Skeletal muscle tissue (tissue), 3 donors: ENCODE measurements at regions not wholly inside any gene's neighbourhood (a gene's known extent, or its start where the extent isn't known, plus 50 kb on each side); places are given as distances from the start of the nearest gene placed in this dataset.

Source experiments
- H3K27ac ChIP-seq: one replicate; pipeline ENCODE4 v1.7.0; 2013; ENCODE audit warnings: mild to moderate bottlenecking, low read depth, low read length, inconsistent platforms
- H3K27me3 ChIP-seq, 3 donors: one replicate each; pipeline ENCODE4 v1.7.0; 2013; ENCODE audit warnings: low read length in 3 of 3; ENCODE audit not compliant: control insufficient read depth in 3 of 3, insufficient read depth in 3 of 3
- H3K36me3 ChIP-seq, 3 donors: one replicate each; pipeline ENCODE4 v1.7.0; 2013; ENCODE audit warnings: low read length in 3 of 3; ENCODE audit not compliant: control insufficient read depth in 3 of 3, insufficient read depth in 3 of 3
- H3K4me1 ChIP-seq, 3 donors: one replicate each; pipeline ENCODE4 v1.7.0; 2013; ENCODE audit warnings: low read length in 3 of 3, mild to moderate bottlenecking in 3 of 3; ENCODE audit not compliant: control insufficient read depth in 3 of 3, insufficient read depth in 3 of 3
- H3K4me3 ChIP-seq, 3 donors: one replicate each; pipeline ENCODE4 v1.7.0; 2013; ENCODE audit warnings: low read length in 3 of 3
- H3K9ac ChIP-seq, 3 donors: one replicate each; pipeline ENCODE4 v1.7.0; 2013; ENCODE audit warnings: low read length in 3 of 3, mild to moderate bottlenecking in 3 of 3, moderate library complexity in 2 of 3, low read depth in 1 of 3
- H3K9me3 ChIP-seq, 3 donors: one replicate each; pipeline ENCODE4 v1.7.0; 2013; ENCODE audit warnings: low read length in 3 of 3; ENCODE audit not compliant: control insufficient read depth in 3 of 3
- donor health status: Osteomylitis.

DNA sequence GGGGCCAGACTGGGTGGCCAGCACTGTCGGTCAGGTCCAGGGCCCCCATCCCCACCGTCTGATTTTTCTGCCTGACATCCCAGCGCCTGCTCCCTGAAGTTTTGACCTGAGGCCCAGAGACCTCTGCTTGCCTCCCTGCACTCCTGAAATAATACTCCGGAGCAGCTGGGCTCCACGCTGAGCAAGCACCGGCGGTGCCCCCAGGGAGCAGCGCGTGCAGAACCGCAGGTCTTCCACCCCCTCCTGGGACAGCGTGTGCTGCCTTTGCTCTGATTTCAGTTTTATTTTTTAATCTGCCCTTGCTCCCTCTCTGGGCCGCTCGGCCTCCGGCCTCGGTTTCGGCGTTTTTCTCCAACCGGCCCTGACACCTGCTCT lies 132.4 kb upstream of the GSE1 start:
- Histone ChIP-seq H3K4me1 (peaks cover 0 to 11% (median 4%) of the 10 kb centered on the region in 3 donors), H3K27ac (no peak overlapping the region), H3K4me3 (no peak overlapping the region), H3K27me3 (no peaks in the 10 kb centered on the region), H3K9me3 (no peaks in the 10 kb centered on the region), H3K9ac (no peak overlapping the region), H3K36me3 (no peaks in the 10 kb centered on the region)

DNA sequence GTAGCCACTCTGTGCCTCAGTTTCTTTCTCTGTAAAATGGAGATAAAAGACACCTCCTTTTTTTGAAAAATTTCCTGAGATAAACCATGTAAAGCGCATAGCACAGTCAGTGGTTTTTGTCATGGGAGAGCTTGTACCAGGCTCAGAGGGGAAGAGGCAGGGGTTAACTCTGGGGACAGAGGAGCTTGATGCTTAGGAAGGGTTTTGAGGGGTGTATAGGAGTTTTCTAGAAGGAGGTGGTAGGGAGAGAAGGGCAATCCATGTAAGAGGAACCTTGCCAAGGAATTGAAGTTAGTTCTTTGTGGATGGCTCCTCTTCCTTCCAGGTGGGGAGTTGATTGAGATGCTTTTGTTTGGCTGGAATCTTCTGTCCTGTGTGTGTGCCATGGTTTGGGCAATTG lies 131.9 kb upstream of the GSE1 start:
- Histone ChIP-seq H3K9ac (no peak overlapping the region), H3K9me3 (no peaks in the 10 kb centered on the region), H3K4me1 (peaks cover 0 to 11% (median 4%) of the 10 kb centered on the region in 3 donors), H3K36me3 (no peaks in the 10 kb centered on the region), H3K4me3 (no peak overlapping the region), H3K27ac (no peak overlapping the region), H3K27me3 (no peaks in the 10 kb centered on the region)

DNA sequence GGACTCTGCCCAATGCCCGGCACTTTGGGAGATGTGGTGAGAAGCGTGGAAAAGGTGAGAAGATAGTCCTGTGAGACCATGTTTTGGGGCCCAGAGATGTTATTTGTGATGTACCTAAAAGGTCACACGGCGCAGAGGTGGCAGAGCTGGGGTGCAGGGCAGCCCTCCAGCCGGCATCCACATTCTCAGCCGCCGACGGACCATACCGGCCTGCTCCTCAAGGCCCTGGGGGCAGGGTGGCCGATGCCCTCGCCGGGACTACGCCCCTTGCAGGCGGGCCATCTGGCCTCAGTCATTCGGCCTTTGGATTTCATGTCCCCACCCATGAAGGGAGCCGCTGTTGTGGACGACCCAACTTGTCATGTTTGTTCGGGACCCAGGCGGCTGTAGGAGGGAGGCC lies 131.4 kb upstream of the GSE1 start:
- Histone ChIP-seq H3K4me3 (no peak overlapping the region), H3K9me3 (no peaks in the 10 kb centered on the region), H3K4me1 (peaks cover 0 to 11% (median 4%) of the 10 kb centered on the region in 3 donors), H3K9ac (no peak overlapping the region), H3K27me3 (no peaks in the 10 kb centered on the region), H3K27ac (no peak overlapping the region), H3K36me3 (no peaks in the 10 kb centered on the region)

DNA sequence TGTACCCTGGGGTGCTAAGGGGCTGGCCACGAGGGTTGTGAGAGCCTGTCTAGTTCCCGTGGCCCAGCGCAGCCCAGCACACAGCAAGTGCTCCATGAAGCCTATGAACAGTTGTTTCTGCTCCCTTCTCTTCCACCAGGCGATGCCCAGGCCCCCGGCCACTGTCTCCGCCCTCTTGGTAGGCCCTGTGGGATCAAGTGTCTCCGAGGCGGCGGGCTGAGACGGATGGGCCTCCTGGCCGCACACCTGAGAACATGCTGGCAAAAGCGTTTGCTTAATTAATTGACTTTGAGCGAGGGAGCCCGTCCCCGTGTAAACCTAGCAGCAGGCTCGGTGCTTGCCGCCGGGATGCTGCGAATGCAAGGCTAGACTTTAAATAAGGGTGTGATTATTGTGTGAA lies 129.7 kb upstream of the GSE1 start:
- no peak overlapping the region for H3K27ac ChIP-seq
- peaks cover 0 to 13% (median 4%) of the 10 kb centered on the region in 3 donors for H3K4me1 ChIP-seq
- no peaks in the 10 kb centered on the region for H3K36me3 ChIP-seq
- no peak overlapping the region for H3K4me3 ChIP-seq
- no peaks in the 10 kb centered on the region for H3K9me3 ChIP-seq
- H3K27me3 ChIP-seq = no peaks in the 10 kb centered on the region
- no peak overlapping the region for H3K9ac ChIP-seq

DNA sequence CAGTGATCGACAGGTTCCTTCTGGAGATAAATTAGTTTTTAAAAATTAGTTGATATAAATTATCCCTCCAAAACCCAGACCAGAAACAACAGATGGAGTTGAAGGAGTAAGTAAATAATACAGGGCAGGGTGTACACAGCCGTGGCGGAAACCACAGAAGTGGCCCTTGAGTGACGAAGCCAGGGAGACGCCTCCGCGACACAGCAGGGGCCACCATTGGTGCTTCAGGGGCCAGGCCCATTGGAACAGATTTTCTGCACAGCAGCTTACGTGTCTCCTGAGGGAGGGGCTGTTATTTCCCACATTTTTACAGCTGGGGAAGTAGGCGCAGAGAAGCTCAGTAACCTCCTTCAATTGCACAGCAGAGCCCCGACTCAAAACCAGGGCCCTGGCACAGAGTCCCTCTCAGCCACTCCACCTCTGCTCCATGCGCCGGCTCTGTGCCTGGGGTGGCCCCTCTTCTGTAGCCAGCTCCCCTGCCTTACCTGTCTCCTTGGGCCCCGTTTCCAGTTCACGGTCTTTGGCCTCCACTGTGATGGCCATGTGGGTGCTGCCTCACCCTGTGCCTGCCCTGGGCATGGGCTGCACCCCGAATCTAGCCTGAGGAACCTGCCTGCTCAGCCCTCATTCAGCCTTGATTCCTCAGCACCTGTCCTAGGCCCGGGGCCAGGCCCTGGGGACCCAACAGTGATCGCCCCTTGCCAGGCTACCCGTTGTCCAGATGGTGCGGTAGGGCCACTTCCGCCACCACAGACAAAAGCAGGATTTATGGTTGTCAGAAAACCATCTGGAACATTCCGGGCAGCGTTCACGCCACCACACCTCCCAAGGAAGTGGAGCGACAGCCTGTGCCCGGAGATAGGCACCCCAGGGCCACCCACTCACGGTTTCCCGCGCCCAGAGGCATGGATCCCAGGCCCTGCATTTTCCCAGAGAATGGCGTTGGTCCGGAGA lies 128.5 kb upstream of the GSE1 start:
- no peaks in the 10 kb centered on the region for H3K36me3 ChIP-seq
- H3K27me3 ChIP-seq = no peaks in the 10 kb centered on the region
- peaks cover 0 to 13% (median 4%) of the 10 kb centered on the region in 3 donors for H3K4me1 ChIP-seq
- no peaks in the 10 kb centered on the region for H3K9me3 ChIP-seq
- H3K4me3 ChIP-seq = no peak overlapping the region
- H3K9ac ChIP-seq = no peak overlapping the region
- no peak overlapping the region for H3K27ac ChIP-seq

DNA sequence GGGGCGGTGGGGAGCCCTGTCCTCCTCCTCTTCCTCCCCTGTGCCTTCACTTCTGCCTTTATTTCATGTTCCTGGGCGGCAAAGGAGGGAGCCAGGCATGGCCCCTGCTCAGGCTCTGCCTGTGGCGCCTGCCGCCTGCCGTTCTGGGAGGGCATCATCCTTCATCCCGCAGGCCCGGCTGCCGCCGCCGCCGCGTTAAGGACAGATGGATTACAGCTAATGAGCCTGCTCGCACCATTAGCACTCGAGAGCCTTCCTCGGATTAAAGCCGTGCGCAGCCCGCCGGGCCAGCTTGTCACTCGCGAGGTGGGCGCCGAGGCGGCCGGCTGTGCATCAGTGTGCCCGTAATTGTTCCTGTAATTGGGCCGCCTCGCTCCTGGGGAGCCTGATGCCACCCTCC lies 127.7 kb upstream of the GSE1 start:
- no peak overlapping the region for H3K27ac ChIP-seq
- H3K36me3 ChIP-seq = no peaks in the 10 kb centered on the region
- no peaks in the 10 kb centered on the region for H3K9me3 ChIP-seq
- peaks cover 0 to 13% (median 2%) of the 10 kb centered on the region in 3 donors for H3K4me1 ChIP-seq
- H3K27me3 ChIP-seq = no peaks in the 10 kb centered on the region
- H3K4me3 ChIP-seq = no peak overlapping the region
- no peak overlapping the region for H3K9ac ChIP-seq

DNA sequence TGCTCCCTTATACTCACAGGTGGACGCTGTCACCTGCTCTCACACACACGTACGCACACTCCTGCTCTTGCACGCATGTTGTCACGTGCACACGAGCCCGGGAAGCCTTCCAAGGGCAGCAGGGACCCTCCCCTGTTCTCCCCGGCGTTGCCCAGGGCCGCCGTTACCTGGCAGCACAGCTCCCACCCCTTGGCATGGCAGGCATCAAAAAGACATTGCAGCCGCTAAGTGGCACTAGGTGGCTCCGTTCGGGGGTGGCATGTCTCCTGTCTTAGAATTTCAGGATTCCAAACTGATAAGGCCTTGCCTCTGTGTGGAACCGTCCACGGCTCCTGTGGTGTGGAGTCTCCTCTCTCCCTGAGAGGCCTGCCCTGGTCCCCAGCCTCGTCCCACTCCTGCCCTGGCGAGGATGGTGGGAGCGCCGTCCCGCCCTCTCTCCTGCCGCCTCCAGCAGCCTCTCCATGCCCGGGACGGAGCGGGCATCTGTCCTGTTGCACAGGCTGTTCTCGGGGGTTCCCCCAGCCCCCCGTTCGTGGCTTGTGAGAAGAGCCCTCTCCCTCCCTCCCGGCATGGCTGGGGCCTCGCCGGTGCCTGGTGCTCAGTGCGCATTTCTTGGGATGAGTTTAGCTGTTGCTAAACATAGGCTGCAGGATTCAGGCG lies 126.7 kb upstream of the GSE1 start:
- Histone ChIP-seq H3K36me3 (no peaks in the 10 kb centered on the region), H3K4me3 (no peak overlapping the region), H3K27ac (no peak overlapping the region), H3K27me3 (no peaks in the 10 kb centered on the region), H3K4me1 (peaks cover 2 to 17% (median 4%) of the 10 kb centered on the region in 3 donors), H3K9me3 (no peaks in the 10 kb centered on the region), H3K9ac (no peak overlapping the region)

DNA sequence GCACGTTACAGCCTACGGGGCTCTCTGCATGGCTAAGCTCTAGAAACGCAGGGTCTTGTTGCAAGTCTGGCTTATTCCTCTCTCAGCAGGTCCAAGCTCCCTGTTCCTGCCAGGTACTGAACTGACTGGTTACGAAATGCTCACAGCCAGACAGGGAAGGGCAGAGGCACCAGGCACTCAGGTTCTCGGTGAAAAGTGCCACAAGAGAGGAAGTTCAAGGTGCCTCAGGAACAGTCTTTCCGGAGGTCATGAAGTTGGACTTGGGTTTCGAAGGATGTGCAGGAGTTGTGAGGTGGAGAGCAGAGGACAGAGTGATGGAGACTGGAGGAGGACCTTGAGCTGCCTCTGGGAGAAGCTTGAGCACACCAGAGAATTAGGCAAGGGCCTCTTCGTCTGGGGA lies 124.7 kb upstream of the GSE1 start:
- H3K4me1 ChIP-seq = peaks cover 18 to 32% (median 23%) of the 10 kb centered on the region in 3 donors
- H3K27ac ChIP-seq = no peak overlapping the region
- H3K9me3 ChIP-seq = no peaks in the 10 kb centered on the region
- no peaks in the 10 kb centered on the region for H3K36me3 ChIP-seq
- no peaks in the 10 kb centered on the region for H3K27me3 ChIP-seq
- no peak overlapping the region for H3K9ac ChIP-seq
- no peak overlapping the region for H3K4me3 ChIP-seq

DNA sequence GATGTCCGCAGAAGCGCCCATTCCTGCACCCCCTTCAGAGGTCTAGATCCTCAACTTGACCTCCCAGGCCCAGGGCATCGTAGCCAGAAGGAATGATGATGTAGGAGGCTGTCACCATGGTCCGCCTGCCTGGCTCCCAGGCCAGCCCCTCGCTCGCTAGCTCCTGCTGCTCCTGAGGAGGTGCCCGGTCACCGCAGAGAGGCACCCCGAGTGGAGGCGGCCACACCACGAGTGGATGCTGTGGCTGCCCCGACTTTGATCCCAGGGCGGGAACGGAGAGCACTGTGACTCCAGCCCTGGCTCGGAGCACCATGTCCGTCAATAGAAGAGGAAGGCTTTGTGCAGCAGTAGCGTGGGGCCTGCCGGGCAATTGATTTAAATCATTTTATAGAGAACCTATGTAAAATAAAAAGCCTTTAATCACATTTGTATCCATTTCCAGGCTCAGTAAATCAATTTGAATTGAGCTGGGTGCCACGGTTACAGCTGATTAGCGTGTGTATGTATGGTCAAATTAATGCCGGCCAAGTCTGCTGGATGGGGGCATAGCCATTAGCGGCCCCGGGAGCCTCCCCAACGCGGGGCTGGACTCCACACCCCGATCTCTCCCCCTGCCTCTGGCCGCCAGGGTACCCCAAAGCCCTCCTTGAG lies 122.6 kb upstream of the GSE1 start:
- Histone ChIP-seq H3K4me3 (no peak overlapping the region), H3K9me3 (no peaks in the 10 kb centered on the region), H3K36me3 (no peaks in the 10 kb centered on the region), H3K27me3 (no peaks in the 10 kb centered on the region), H3K9ac (peak overlapping the region in 1 of 3 donors; percentile 77), H3K27ac (no peak overlapping the region), H3K4me1 (peaks cover 18 to 28% (median 23%) of the 10 kb centered on the region in 3 donors)
